ENCODE measurements at regions not wholly inside any gene's neighbourhood (a gene's known extent, or its start where the extent isn't known, plus 50 kb on each side); places are given as distances from the start of the nearest gene placed in this dataset.
"Not testable (repeated sequence)": the region's sequence is repeated elsewhere in the genome, so short reads cannot be mapped to it uniquely, and the experiment has no call there.

GRCh38 chr10:58068809-58069208 is 198.9 kb downstream of the IPMK start:
- DNase-seq (ENCODE audit: low read depth, low spot score) = no peak

DNA sequence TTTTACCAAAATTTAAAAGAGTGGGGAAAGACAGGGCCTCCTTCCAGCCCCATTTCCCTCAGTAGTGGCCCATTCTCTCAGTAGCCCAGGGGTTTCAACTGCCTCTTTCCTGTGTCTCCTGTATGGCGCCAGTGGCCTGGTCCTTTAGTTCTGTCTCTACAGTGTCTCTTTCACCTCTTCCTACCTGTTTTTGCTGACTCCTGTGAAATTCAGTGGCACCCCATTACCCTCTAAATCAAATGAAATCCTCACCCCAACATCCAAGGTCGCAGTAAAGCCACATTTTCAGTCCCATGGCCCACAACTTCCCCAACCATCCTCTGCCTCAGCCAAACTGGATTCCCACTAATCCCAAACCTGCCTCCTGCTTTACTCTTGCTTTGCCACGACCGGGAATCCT is 200.7 kb downstream of the IPMK start:
- no peak for DNase-seq (ENCODE audit: low read depth, low spot score)

GRCh38 chr10:58066126-58066525 is 201.6 kb downstream of the IPMK start:
- no peak for DNase-seq (ENCODE audit: low read depth, low spot score)

- no peak for DNase-seq (ENCODE audit: low read depth, low spot score)
These were observed 202.2 kb downstream of the IPMK start for GRCh38 chr10:58065529-58065815.

- DNase-seq (ENCODE audit: low read depth, low spot score) = peak; percentile 35
These were observed 202.8 kb downstream of the IPMK start for GRCh38 chr10:58064714-58065528.

DNA sequence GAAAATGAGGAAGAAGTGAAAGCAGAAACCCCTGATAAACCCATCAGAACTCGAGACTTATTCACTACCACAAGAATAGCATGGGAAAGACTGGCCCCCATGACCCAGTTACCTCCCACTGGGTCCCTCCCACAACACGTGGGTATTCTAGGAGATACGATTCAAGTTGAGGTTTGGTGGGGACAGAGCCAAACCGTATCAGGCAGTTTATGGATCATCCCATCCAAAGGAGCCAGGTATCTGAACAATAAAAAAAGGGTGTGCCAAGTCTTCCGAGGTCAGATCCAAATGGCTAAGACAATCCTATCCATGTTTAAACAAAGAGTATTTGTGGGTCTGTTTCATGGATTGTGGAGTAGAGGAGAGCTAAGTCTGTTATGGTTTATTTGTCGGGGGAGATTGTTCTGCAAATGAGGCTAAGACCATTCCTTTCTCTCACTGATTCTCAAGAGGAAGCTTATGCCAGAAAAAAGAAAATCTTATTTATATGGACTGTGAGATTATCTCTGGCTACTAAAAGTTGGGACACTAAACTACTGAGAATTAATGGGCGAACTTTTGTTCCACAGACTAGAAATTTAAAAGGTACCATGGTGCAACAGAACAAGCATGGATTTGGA is 203.7 kb downstream of the IPMK start:
- DNase-seq (ENCODE audit: low read depth, low spot score) = no peak

DNA sequence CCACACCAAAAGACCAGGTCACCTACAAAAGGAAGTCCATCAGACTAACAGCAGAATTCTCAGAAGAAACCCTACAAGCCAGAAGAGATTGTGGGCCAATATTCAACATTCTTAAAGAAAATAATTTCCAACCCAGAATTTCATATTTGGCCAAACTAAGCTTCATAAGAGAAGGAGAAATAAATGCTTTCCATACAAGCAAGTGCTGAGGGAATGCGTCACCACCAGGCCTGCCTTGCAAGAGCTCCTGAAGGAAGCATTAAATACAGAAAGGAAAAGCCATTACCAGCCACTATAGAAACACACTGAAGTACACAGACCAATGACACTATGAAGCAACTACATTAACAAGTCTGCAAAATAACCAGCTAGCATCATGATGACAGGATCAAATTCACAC is 209.0 kb downstream of the IPMK start:
- DNase-seq (ENCODE audit: low read depth, low spot score) = not testable (repeated sequence)

DNA sequence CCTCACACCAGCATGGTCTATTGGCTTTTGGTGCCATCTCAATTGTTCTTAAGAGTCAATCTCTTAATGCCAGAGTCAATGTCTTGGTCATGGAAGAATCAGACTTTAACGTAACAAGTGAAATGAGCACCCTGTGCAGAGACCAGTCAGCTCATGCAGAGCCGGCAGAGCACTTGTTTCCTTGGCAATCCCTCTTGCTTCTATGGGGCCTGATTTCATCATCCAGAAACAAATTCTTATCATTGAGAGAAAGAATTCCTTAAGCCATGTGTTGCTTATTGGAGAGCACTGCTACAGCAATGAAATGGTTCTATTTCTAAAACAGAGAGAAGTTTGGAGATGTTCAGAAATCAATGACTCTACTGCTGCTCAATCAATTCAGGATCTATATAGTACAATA is 212.8 kb downstream of the IPMK start:
- no peak for DNase-seq (ENCODE audit: low read depth, low spot score)

DNA sequence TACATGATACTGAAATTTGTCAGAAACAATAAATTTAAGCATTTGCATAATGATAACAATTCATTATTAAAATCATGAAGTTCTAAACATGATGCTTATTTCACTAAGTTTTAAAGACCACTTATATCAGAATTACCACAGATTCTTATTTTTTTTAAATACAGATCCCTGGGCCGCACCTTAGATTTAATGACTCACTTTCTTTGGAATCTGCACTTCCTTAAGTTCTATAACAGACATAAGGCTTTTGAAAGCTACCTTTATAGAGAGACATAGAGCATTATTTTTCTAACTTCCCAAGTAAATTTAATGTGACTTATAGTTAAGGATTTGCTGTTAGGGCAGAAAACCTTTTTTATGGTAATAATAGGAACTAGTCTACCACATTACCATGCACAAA is 214.9 kb downstream of the IPMK start:
- no peak for DNase-seq (ENCODE audit: low read depth, low spot score)

DNA sequence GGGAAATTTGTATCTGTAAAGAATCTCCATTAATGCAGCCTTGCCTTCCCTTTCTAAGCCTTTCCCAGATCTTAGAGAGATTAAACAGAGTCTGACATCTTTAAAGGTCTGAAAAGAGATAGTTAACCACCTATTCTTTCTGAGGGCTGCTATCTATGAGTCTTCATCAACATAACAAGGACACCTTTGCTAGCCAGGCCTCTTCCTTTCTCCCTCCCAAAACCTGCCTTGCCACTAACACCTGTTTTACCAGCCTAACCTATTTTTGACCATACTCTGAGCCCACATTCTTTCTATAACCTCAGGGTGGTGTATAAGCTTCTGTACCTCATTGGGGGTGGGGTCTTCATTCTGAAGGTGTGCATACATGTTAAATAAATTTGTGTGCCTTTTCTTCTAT is 217.1 kb downstream of the IPMK start:
- no peak for DNase-seq (ENCODE audit: low read depth, low spot score)

GRCh38 chr10:58048936-58049335 is 218.8 kb downstream of the IPMK start:
- DNase-seq (ENCODE audit: low read depth, low spot score) = no peak

DNA sequence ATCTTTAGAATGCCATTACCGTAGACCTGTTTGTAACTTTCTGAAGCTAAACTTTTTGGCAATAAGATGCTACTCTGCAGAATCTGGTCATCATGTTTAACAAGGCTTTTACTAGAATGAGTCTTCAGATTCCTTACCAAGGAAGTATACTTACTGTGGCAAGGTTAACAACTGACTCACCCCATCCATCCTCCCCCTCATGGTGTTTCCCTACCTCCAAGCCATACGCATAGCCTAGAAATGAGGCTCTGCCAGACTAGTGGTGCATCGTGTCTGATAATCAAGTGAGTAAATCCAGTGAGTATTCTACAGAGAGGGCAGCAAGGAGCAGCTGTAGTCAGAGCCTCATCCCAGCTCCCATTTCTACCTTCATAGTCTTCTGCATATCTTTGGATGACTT is 223.6 kb downstream of the IPMK start:
- no peak for DNase-seq (ENCODE audit: low read depth, low spot score)

- no peak for DNase-seq (ENCODE audit: low read depth, low spot score)
These were observed 225.8 kb downstream of the IPMK start for GRCh38 chr10:58041901-58042300.

GRCh38 chr10:58030208-58030607 is 237.5 kb downstream of the IPMK start:
- no peak for DNase-seq (ENCODE audit: low read depth, low spot score)

DNA sequence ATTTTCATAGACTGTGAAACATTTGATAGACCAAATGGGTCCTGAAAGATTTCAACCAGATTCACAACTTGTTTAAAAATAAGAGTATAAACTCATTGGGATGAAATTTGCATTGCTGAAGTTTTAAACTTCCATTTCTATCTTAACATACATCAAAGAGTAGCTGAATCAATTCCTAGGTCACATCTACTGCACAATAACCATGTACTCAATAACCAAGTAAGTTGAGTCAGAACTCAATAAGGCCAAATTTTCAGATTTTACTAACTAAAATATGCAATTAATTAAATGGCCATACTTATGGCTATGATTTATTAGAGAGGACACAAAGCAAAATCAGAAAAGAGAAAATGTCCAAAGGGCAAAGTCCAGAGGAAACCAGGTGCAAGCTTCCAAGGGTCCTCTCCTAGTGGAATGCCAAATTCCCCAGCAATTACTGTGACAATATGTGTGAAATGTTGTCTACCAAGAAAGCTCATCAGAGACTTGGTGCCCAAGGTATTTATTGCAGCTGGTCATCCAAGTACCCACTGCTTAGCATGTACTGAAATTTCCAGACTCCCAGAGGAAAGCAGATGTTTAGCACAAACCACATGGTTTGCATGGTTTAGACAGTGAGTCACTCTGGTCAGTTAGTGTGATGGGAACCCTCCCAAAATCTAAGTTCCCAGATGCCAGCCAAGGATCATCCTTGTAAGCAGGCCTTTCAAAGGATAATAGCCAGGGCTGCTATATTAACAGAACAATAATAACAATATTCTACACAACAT is 238.9 kb downstream of the IPMK start:
- DNase-seq (ENCODE audit: low read depth, low spot score) = peak; percentile 52

DNA sequence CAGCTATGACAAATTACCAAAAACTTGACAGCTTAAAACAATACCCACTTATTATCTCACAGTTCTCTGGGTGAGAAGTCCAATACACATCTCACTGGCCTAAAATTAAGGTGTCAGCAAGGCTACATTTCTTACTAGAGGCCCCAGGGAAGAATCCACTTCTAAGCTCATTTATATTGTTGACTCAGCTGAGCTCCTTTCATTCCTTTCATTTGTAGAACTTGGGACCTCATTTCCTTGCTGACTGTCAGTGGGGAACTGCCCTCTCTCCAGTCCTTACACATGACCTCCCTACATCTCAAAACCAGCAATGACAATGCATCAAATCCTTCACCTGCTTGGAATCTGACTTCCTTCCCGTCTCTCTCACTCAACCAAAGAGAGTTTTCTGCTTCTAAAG is 240.3 kb downstream of the IPMK start:
- DNase-seq (ENCODE audit: low read depth, low spot score) = no peak

DNA sequence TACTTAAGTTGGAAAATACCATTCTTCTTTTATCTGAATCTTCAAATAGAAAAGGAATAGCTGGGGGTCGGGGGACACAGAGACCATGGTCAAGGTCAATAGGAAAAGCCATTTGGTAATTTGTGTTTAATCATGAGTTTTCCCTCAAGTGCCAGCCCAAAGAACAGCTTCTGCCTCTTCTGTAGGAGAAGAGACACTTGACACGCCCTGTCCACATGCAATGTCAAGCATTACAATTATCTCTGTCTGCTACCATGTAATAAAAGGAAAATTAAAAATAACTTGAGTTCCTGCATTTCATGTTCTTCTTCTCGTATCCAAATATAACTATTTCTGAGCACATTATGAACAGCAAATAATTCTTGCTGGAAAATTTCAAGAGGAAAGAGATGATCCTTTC is 241.7 kb downstream of the IPMK start:
- DNase-seq (ENCODE audit: low read depth, low spot score) = no peak

GRCh38 chr10:58023341-58024073 is 244.2 kb downstream of the IPMK start:
- peak; percentile 65 for DNase-seq (ENCODE audit: low read depth, low spot score)

GRCh38 chr10:58019863-58020537 is 247.7 kb downstream of the IPMK start:
- no peak for DNase-seq (ENCODE audit: low read depth, low spot score)

DNA sequence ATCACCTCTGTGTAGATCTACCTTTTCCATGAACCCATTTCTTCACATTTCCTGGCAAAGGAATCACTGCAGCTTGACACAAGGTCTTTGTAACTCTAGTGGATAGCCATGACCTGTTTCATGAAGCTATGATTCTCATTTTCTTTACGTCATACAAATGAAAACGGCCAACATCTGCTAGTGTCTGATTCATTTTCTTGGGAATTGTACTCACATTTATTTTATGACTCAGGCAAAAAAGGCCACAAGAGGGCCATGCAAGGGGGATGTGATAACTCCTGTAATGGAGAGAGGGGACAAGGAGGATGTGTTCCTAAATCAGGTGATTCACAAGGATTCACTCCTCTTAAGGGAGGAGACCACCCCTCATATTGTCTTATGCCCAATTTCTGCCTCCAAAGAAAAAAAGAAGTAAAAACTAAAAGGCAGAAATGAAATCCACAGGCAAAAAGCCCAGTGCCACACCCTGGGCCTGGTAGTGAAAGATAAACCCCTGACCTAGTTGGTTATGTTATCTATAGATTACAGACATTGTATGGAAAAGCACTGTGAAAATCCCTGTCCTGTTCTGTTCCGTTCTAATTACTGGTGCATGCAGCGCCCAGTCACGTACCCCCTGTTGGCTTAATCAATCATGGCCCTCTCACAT is 249.9 kb downstream of the IPMK start:
- DNase-seq (ENCODE audit: low read depth, low spot score) = peak; percentile 35

DNA sequence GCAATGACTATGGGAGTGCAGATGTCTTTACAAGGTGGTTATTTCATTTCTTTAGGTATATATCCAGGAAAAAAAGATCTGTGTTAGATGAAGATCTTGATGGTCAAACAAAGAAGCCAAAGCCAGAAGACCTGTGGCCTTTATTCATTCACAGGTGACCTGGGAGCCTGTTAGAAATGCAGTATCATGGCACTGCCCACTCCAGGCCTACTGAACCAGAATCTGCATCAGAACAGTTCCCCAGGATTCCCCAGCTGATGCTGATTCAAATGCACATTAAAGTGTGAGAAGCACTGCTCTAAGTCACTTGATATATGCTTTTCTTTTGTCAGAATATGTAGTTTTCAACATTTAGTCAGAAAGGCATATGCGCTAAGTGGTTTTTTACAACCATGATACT is 251.1 kb downstream of the IPMK start:
- DNase-seq (ENCODE audit: low read depth, low spot score) = no peak
